Activated naive CD8-positive, alpha-beta T cell treated with anti-CD3 and anti-CD28 coated beads, Interleukin-2, amount 10 ng/mL, durations not matched to agents 7 days and 5 days (primary cell): ENCODE measurements at regions not wholly inside any gene's neighbourhood (a gene's known extent, or its start where the extent isn't known, plus 50 kb on each side); places are given as distances from the start of the nearest gene placed in this dataset.

Experiments
- ATAC-seq: fragments of 150-1000 bp; cut with Tn5 transposase; one replicate; pipeline ENCODE4 v1.10.0; 2021; ENCODE audit warnings: low read depth, moderate library complexity
- POLR2A ChIA-PET: fragments of 350-600 bp; sonication (Branson Sonifier 250); formaldehyde crosslinking; loops from one replicate; lab custom pipeline; 2021; ENCODE audit warnings: antibody characterized with exemption; lab: Charles Lee
- DNase-seq: peaks from one replicate; pipeline ENCODE4 v3.0.0; 2021
- H3K27ac Mint-ChIP-seq: one replicate; pipeline ENCODE4 v1.8.0; 2022; ENCODE audit warnings: mild to moderate bottlenecking, mixed read lengths
- H3K27me3 Mint-ChIP-seq: one replicate; pipeline ENCODE4 v1.8.0; 2022; ENCODE audit warnings: mild to moderate bottlenecking, moderate library complexity, mixed read lengths
- H3K36me3 Mint-ChIP-seq: one replicate; pipeline ENCODE4 v1.8.0; 2021; ENCODE audit warnings: mild to moderate bottlenecking, mixed read lengths
- H3K4me1 Mint-ChIP-seq: one replicate; pipeline ENCODE4 v1.8.0; 2021; ENCODE audit warnings: mixed read lengths
- H3K4me3 Mint-ChIP-seq: one replicate; pipeline ENCODE4 v1.8.0; 2022; ENCODE audit warnings: mild to moderate bottlenecking, moderate library complexity, mixed read lengths
- H3K9me3 Mint-ChIP-seq: one replicate; pipeline ENCODE4 v1.8.0; 2021; ENCODE audit warnings: mixed read lengths

GRCh38 chr12:115758877-115759620, 518.4 kb downstream of the MED13L start:
- Mint-ChIP-seq H3K27me3 (peaks cover 21% of the 10 kb centered on the region), H3K4me3 (no peak overlapping the region), H3K4me1 (no peaks in the 10 kb centered on the region), H3K9me3 (no peaks in the 10 kb centered on the region), H3K27ac (no peak overlapping the region), H3K36me3 (no peaks in the 10 kb centered on the region)
- ATAC-seq (no peak), DNase-seq (no peak)
- POLR2A ChIA-PET, result no interaction called here

GRCh38 chr12:115758183-115758582, 519.3 kb downstream of the MED13L start:
- POLR2A ChIA-PET, result no interaction called here
- H3K36me3 Mint-ChIP-seq, result no peaks in the 10 kb centered on the region
- no peak for ATAC-seq
- H3K27me3 Mint-ChIP-seq, result peaks cover 21% of the 10 kb centered on the region
- no peaks in the 10 kb centered on the region for H3K4me1 Mint-ChIP-seq
- H3K27ac Mint-ChIP-seq, result no peak overlapping the region
- no peak overlapping the region for H3K4me3 Mint-ChIP-seq
- H3K9me3 Mint-ChIP-seq, result no peaks in the 10 kb centered on the region
- no peak for DNase-seq

- H3K27ac Mint-ChIP-seq, result no peak overlapping the region
- peaks cover 20% of the 10 kb centered on the region for H3K27me3 Mint-ChIP-seq
- no peak overlapping the region for H3K4me3 Mint-ChIP-seq
- H3K4me1 Mint-ChIP-seq, result no peaks in the 10 kb centered on the region
- DNase-seq, result no peak
- POLR2A ChIA-PET, result no interaction called here
- H3K9me3 Mint-ChIP-seq, result no peaks in the 10 kb centered on the region
- H3K36me3 Mint-ChIP-seq, result no peaks in the 10 kb centered on the region
- ATAC-seq, result no peak
These were observed 520.7 kb downstream of the MED13L start for GRCh38 chr12:115756804-115757203.

GRCh38 chr12:115756271-115756670, 521.2 kb downstream of the MED13L start:
- H3K27ac Mint-ChIP-seq, result no peak overlapping the region
- H3K27me3 Mint-ChIP-seq, result peaks cover 20% of the 10 kb centered on the region
- no peaks in the 10 kb centered on the region for H3K9me3 Mint-ChIP-seq
- no peak overlapping the region for H3K4me3 Mint-ChIP-seq
- no peak for ATAC-seq
- H3K36me3 Mint-ChIP-seq, result no peaks in the 10 kb centered on the region
- DNase-seq, result no peak
- POLR2A ChIA-PET, result no interaction called here
- H3K4me1 Mint-ChIP-seq, result no peaks in the 10 kb centered on the region

- no peak for ATAC-seq
- POLR2A ChIA-PET, result no interaction called here
- no peaks in the 10 kb centered on the region for H3K9me3 Mint-ChIP-seq
These were observed 521.8 kb downstream of the MED13L start for GRCh38 chr12:115755725-115756085.

GRCh38 chr12:115755061-115755724, 522.3 kb downstream of the MED13L start:
- Mint-ChIP-seq H3K36me3 (no peaks in the 10 kb centered on the region), H3K27me3 (peaks cover 20% of the 10 kb centered on the region), H3K27ac (no peak overlapping the region), H3K4me1 (no peaks in the 10 kb centered on the region), H3K4me3 (no peak overlapping the region), H3K9me3 (no peaks in the 10 kb centered on the region)
- DNase-seq (no peak), ATAC-seq (no peak)
- POLR2A ChIA-PET, result no interaction called here

More at GRCh38 chr12:115755725-115756085, 521.8 kb downstream of the MED13L start:
- H3K36me3 Mint-ChIP-seq, result no peaks in the 10 kb centered on the region
- H3K4me1 Mint-ChIP-seq, result no peaks in the 10 kb centered on the region
- H3K27ac Mint-ChIP-seq, result no peak overlapping the region
- no peak overlapping the region for H3K4me3 Mint-ChIP-seq
- DNase-seq, result no peak
- H3K27me3 Mint-ChIP-seq, result peaks cover 20% of the 10 kb centered on the region

GRCh38 chr12:115752913-115753726, 524.4 kb downstream of the MED13L start:
- POLR2A ChIA-PET, result no interaction called here
- H3K9me3 Mint-ChIP-seq, result no peaks in the 10 kb centered on the region
- H3K27ac Mint-ChIP-seq, result no peak overlapping the region
- no peak for DNase-seq
- ATAC-seq, result no peak
- no peak overlapping the region for H3K4me3 Mint-ChIP-seq
- peaks cover 20% of the 10 kb centered on the region for H3K27me3 Mint-ChIP-seq
- H3K36me3 Mint-ChIP-seq, result no peaks in the 10 kb centered on the region
- no peaks in the 10 kb centered on the region for H3K4me1 Mint-ChIP-seq

- POLR2A ChIA-PET, result no interaction called here
- ATAC-seq, result no peak
- Mint-ChIP-seq H3K4me3 (no peak overlapping the region), H3K27me3 (peaks cover 20% of the 10 kb centered on the region), H3K9me3 (no peaks in the 10 kb centered on the region), H3K4me1 (no peaks in the 10 kb centered on the region), H3K27ac (no peak overlapping the region), H3K36me3 (no peaks in the 10 kb centered on the region)
- DNase-seq, result no peak
These were observed 525.3 kb downstream of the MED13L start for GRCh38 chr12:115752156-115752555.

GRCh38 chr12:115750340-115750739, 527.2 kb downstream of the MED13L start:
- peaks cover 12% of the 10 kb centered on the region for H3K27me3 Mint-ChIP-seq
- H3K27ac Mint-ChIP-seq, result no peak overlapping the region
- POLR2A ChIA-PET, result no interaction called here
- no peak for DNase-seq
- H3K4me3 Mint-ChIP-seq, result no peak overlapping the region
- no peaks in the 10 kb centered on the region for H3K9me3 Mint-ChIP-seq
- ATAC-seq, result no peak
- no peaks in the 10 kb centered on the region for H3K4me1 Mint-ChIP-seq
- H3K36me3 Mint-ChIP-seq, result no peaks in the 10 kb centered on the region

- H3K27me3 Mint-ChIP-seq, result peaks cover 7% of the 10 kb centered on the region
- no peak overlapping the region for H3K4me3 Mint-ChIP-seq
- no peaks in the 10 kb centered on the region for H3K9me3 Mint-ChIP-seq
- ATAC-seq, result no peak
- H3K27ac Mint-ChIP-seq, result no peak overlapping the region
- POLR2A ChIA-PET, result no interaction called here
- H3K4me1 Mint-ChIP-seq, result no peaks in the 10 kb centered on the region
- no peak for DNase-seq
- no peaks in the 10 kb centered on the region for H3K36me3 Mint-ChIP-seq
These were observed 528.2 kb downstream of the MED13L start for GRCh38 chr12:115749071-115749841.

- ATAC-seq (no peak), DNase-seq (no peak)
- H3K9me3 Mint-ChIP-seq, result no peaks in the 10 kb centered on the region
- H3K27me3 Mint-ChIP-seq, result peaks cover 2% of the 10 kb centered on the region
- H3K27ac Mint-ChIP-seq, result no peak overlapping the region
- no peaks in the 10 kb centered on the region for H3K4me1 Mint-ChIP-seq
- H3K4me3 Mint-ChIP-seq, result no peak overlapping the region
- no peaks in the 10 kb centered on the region for H3K36me3 Mint-ChIP-seq
- POLR2A ChIA-PET, result no interaction called here
These were observed 536.8 kb downstream of the MED13L start for GRCh38 chr12:115740586-115741155.

- Mint-ChIP-seq H3K27me3 (no peaks in the 10 kb centered on the region), H3K36me3 (no peaks in the 10 kb centered on the region), H3K4me3 (no peak overlapping the region), H3K4me1 (no peaks in the 10 kb centered on the region), H3K9me3 (peaks cover 2% of the 10 kb centered on the region), H3K27ac (no peak overlapping the region)
- POLR2A ChIA-PET, result no interaction called here
- DNase-seq (no peak), ATAC-seq (no peak)
These were observed 539.6 kb downstream of the MED13L start for GRCh38 chr12:115737895-115738294.

GRCh38 chr12:115736360-115736759, 541.1 kb downstream of the MED13L start:
- no peaks in the 10 kb centered on the region for H3K4me1 Mint-ChIP-seq
- H3K27ac Mint-ChIP-seq, result no peak overlapping the region

More at GRCh38 chr12:115736360-115736759, 541.1 kb downstream of the MED13L start:
- DNase-seq (no peak), ATAC-seq (no peak)
- H3K9me3 Mint-ChIP-seq, result peaks cover 2% of the 10 kb centered on the region
- no peaks in the 10 kb centered on the region for H3K36me3 Mint-ChIP-seq
- no peaks in the 10 kb centered on the region for H3K27me3 Mint-ChIP-seq
- POLR2A ChIA-PET, result no interaction called here
- no peak overlapping the region for H3K4me3 Mint-ChIP-seq
